ENCODE measurements at regions not wholly inside any gene's neighbourhood (a gene's known extent, or its start where the extent isn't known, plus 50 kb on each side); places are given as distances from the start of the nearest gene placed in this dataset.

- intact Hi-C loops (cut with DNase I) = no loop called here
- Histone ChIP-seq H3K4me1 (no peaks in the 10 kb centered on the region), H3K27ac (no peak overlapping the region), H3K9me3 (no peaks in the 10 kb centered on the region), H3K4me3 (no peak overlapping the region), H3K27me3 (no peaks in the 10 kb centered on the region), H3K36me3 (no peaks in the 10 kb centered on the region)
- TF ChIP-seq POLR2A (IDR thresholded peaks at IDR 0.05) (no peak), CTCF (IDR thresholded peaks at IDR 0.05) (no peak)
- DNase-seq (no peak), ATAC-seq (no peak)
- 49 to 56% (median 54%) methylated on average over 2 of the region's 2 CpGs for WGBS, 4 donors
Observed at GRCh38 chr7:11934796-11935195, 102.8 kb upstream of the THSD7A start.

- ATAC-seq = no peak
- intact Hi-C loops (cut with DNase I) = no loop called here
- no peak for DNase-seq
- H3K36me3 ChIP-seq = no peaks in the 10 kb centered on the region
- no peaks in the 10 kb centered on the region for H3K27me3 ChIP-seq
- no peaks in the 10 kb centered on the region for H3K4me1 ChIP-seq
- H3K4me3 ChIP-seq = no peak overlapping the region
- TF ChIP-seq CTCF (IDR thresholded peaks at IDR 0.05) (no peak), POLR2A (IDR thresholded peaks at IDR 0.05) (no peak)
- no peaks in the 10 kb centered on the region for H3K9me3 ChIP-seq
- no peak overlapping the region for H3K27ac ChIP-seq
Observed at GRCh38 chr7:11935905-11936304, 103.9 kb upstream of the THSD7A start.

GRCh38 chr7:11946794-11947193 is 114.8 kb upstream of the THSD7A start:
- ATAC-seq (no peak), DNase-seq (no peak)
- Histone ChIP-seq H3K4me3 (no peak overlapping the region), H3K9me3 (peaks cover 0 to 16% (median 2%) of the 10 kb centered on the region in 12 donors), H3K4me1 (no peaks in the 10 kb centered on the region), H3K36me3 (no peaks in the 10 kb centered on the region), H3K27ac (no peak overlapping the region), H3K27me3 (no peaks in the 10 kb centered on the region)
- TF ChIP-seq POLR2A (IDR thresholded peaks at IDR 0.05) (no peak), CTCF (IDR thresholded peaks at IDR 0.05) (no peak)
- WGBS, 4 donors = 90 to 100% (median 97%) methylated on average over 1 of the region's 1 CpG
- intact Hi-C loops (cut with DNase I) = no loop called here

GRCh38 chr7:11950281-11950680 is 118.3 kb upstream of the THSD7A start:
- Histone ChIP-seq H3K27me3 (no peaks in the 10 kb centered on the region), H3K9me3 (peaks cover 0 to 9% (median under 1%) of the 10 kb centered on the region in 12 donors), H3K36me3 (no peaks in the 10 kb centered on the region), H3K27ac (no peak overlapping the region), H3K4me3 (no peak overlapping the region), H3K4me1 (no peaks in the 10 kb centered on the region)
- DNase-seq (peak in 1 of 5 donors; percentile 37), ATAC-seq (no peak)
- 78 to 86% (median 81%) methylated on average over 3 to 4 of the region's 4 CpGs for WGBS, 4 donors
- intact Hi-C loops (cut with DNase I) = no loop called here
- TF ChIP-seq CTCF (IDR thresholded peaks at IDR 0.05) (no peak), POLR2A (IDR thresholded peaks at IDR 0.05) (no peak)

All from heart left ventricle (tissue), 16 donors.